ENCODE measurements at regions not wholly inside any gene's neighbourhood (a gene's known extent, or its start where the extent isn't known, plus 50 kb on each side); places are given as distances from the start of the nearest gene placed in this dataset.
A peak's percentile ranks its signal among the peaks of the same experiment; 100 is the strongest.

DNA sequence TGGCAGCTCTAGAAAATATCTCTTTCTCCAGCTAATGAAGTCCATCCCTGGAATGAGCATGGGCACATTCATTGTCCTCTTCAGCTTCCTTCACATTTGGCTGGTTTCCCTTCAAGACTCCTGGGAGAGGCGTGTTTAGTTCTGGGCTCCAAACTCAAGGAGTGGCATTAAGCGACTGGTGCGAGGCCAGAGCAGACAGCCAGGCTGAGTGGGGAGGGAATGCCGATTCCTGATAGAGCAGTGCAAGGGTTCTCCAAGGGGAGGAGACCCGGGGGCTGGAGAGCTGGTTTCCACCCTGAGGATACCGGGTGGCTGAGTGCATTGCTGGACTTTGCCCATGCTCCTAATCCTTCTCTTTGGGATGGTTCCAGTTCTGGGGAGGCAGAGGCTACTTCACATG lies 372.1 kb downstream of the RPS24 start (continued):
- TF ChIP-seq REST (IDR thresholded peaks at IDR 0.05; ENCODE audit: low read depth, low read length) (no peak), FOSL2 (IDR thresholded peaks at IDR 0.05; ENCODE audit: borderline replicate concordance, low read depth) (no peak), MEF2A (IDR thresholded peaks at IDR 0.05; ENCODE audit: borderline replicate concordance, low read depth) (no peak)

GRCh38 chr10:78406648-78407008 lies 373.0 kb downstream of the RPS24 start:
- WGBS (ENCODE audit: low lambda C conversion rate): 37% methylated on average over 6 of the region's 10 CpGs
- no peaks in the 10 kb centered on the region for H3K9me3 ChIP-seq
- H3K9me2 ChIP-seq: no peaks in the 10 kb centered on the region
- ChIA-PET CTCF (interaction anchor here (1.0 to 2.0 kb wide), 2 partner anchors 104 to 698 kb away, joined by 3 to 12 read pairs; no protein-coding TSS in a partner anchor), POLR2A (interaction anchor here (0.7 to 2.5 kb wide), 3 partner anchors 27 to 612 kb away, joined by 3 to 11 read pairs (median 4); no protein-coding TSS in a partner anchor)
- H3K36me3 ChIP-seq (replicated peaks in 1 of 2; ENCODE audit: control insufficient read depth in 1 of 2, insufficient read depth in 2 of 2, low read length in 1 of 2): no peaks in the 10 kb centered on the region
- H3K27me3 ChIP-seq (ENCODE audit: insufficient read depth): no peaks in the 10 kb centered on the region
- H3K27ac ChIP-seq (ENCODE audit: low read depth in 2 of 2, low read length in 1 of 2): peak overlapping the region in 1 of 2 experiments; percentile 99; a peak in 2 of 4 replicates
- no peaks in the 10 kb centered on the region for H3K79me2 ChIP-seq (ENCODE audit: insufficient read depth)
- H3F3A ChIP-seq (replicated peaks; ENCODE audit: insufficient read depth): no peaks in the 10 kb centered on the region
- no peaks in the 10 kb centered on the region for H4K20me1 ChIP-seq (ENCODE audit: insufficient read depth)
- peak overlapping the region; percentile 64 for H3K4me2 ChIP-seq
- peak overlapping the region; percentile 55 to 58; a peak in 2 of 4 replicates for H3K4me3 ChIP-seq (ENCODE audit: low read depth in 2 of 2, low read length in 1 of 2)
- H3K9ac ChIP-seq: no peak overlapping the region
- H2AFZ ChIP-seq (ENCODE audit: low read depth): peak overlapping the region; percentile 91; the same call in 1 of the 2 replicates
- no peak for DNase-seq
- H3K4me1 ChIP-seq (ENCODE audit: control insufficient read depth in 1 of 2, insufficient read depth in 2 of 2, low read depth in 1 of 2, low read length in 1 of 2): peaks cover 0 to 66% of the 10 kb centered on the region in 2 experiments; a peak in 2 of 4 replicates
- TF ChIP-seq MXI1 (IDR thresholded peaks at IDR 0.05; ENCODE audit: low read depth, low read length): no peak
- TF ChIP-seq, protein P1, sequence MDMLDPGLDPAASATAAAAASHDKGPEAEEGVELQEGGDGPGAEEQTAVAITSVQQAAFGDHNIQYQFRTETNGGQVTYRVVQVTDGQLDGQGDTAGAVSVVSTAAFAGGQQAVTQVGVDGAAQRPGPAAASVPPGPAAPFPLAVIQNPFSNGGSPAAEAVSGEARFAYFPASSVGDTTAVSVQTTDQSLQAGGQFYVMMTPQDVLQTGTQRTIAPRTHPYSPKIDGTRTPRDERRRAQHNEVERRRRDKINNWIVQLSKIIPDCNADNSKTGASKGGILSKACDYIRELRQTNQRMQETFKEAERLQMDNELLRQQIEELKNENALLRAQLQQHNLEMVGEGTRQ (IDR thresholded peaks at IDR 0.05; ENCODE audit: borderline replicate concordance, low read depth, low read length): no peak
- no peak for TF ChIP-seq MEF2A (IDR thresholded peaks at IDR 0.05; ENCODE audit: borderline replicate concordance, low read depth)
- no peak for TF ChIP-seq SMC3 (IDR thresholded peaks at IDR 0.05; ENCODE audit: low read depth, low read length)
- no peak for TF ChIP-seq TCF12 (IDR thresholded peaks at IDR 0.05)
- no peak for TF ChIP-seq IRF3 (IDR thresholded peaks at IDR 0.05; ENCODE audit: low read depth, low read length)
- TF ChIP-seq TEAD4 (IDR thresholded peaks at IDR 0.05; ENCODE audit: borderline replicate concordance, insufficient read depth): no peak
- no peak for TF ChIP-seq CTCF (IDR thresholded peaks at IDR 0.05)
- TF ChIP-seq EP300 (IDR thresholded peaks at IDR 0.05; ENCODE audit: borderline replicate concordance in 1 of 2, low read depth in 1 of 2, low read length in 1 of 2): no peak
- TF ChIP-seq PBX3 (IDR thresholded peaks at IDR 0.05): no peak
- no peak for TF ChIP-seq GATA2 (CRISPR knock-in tag; IDR thresholded peaks at IDR 0.05)
- no peak for TF ChIP-seq FOXM1 (IDR thresholded peaks at IDR 0.05; ENCODE audit: low read depth)
- TF ChIP-seq REST (IDR thresholded peaks at IDR 0.05; ENCODE audit: low read depth, low read length): no peak
- TF ChIP-seq SIN3A (IDR thresholded peaks at IDR 0.05; ENCODE audit: borderline replicate concordance, low read depth, low read length): no peak
- TF ChIP-seq CHD2 (IDR thresholded peaks at IDR 0.05; ENCODE audit: low read length, partially characterized antibody): no peak
- no peak for TF ChIP-seq TAF1 (IDR thresholded peaks at IDR 0.05; ENCODE audit: borderline replicate concordance, low read depth, low read length)
- no peak for TF ChIP-seq FOXJ3 (CRISPR knock-in tag; IDR thresholded peaks at IDR 0.05)
